B cell (primary cell): ENCODE measurements at regions not wholly inside any gene's neighbourhood (a gene's known extent, or its start where the extent isn't known, plus 50 kb on each side); places are given as distances from the start of the nearest gene placed in this dataset.

Experiments
- EZH2 ChIP-seq: IDR thresholded peaks from 2 replicates; pipeline ENCODE4 v1.6.1; 2012; ENCODE audit warnings: borderline replicate concordance, low read depth, mild to moderate bottlenecking, moderate library complexity, low read length; ENCODE audit not compliant: insufficient read depth, poor library complexity, severe bottlenecking
- TF ChIP-seq, protein P1 (sequence below): fragments of 200-600 bp; IDR thresholded peaks from one replicate; pipeline ENCODE4 v1.8.0; 2022; ENCODE audit warnings: antibody characterized with exemption, mild to moderate bottlenecking

DNA sequence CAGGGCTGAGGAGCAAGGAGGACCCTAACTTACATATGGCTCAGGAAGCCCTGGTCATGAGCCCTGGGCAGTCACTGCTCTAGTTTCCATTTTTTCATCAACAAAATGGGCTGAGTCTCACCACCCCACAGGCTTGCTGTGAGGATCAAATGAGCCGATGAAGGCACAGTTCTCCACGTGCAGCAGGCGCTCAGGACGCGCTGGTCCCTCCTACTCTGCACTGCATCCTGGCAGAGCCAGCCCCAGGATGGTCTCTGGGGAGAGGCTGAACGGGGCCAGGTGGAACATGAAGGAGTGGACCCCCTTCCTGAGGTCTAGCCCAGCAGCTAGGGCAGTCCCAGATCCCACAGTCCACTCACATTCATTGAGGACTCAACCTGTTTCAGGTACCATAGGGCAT, 349.3 kb downstream of the PTPRU start:
- TF ChIP-seq, protein P1, sequence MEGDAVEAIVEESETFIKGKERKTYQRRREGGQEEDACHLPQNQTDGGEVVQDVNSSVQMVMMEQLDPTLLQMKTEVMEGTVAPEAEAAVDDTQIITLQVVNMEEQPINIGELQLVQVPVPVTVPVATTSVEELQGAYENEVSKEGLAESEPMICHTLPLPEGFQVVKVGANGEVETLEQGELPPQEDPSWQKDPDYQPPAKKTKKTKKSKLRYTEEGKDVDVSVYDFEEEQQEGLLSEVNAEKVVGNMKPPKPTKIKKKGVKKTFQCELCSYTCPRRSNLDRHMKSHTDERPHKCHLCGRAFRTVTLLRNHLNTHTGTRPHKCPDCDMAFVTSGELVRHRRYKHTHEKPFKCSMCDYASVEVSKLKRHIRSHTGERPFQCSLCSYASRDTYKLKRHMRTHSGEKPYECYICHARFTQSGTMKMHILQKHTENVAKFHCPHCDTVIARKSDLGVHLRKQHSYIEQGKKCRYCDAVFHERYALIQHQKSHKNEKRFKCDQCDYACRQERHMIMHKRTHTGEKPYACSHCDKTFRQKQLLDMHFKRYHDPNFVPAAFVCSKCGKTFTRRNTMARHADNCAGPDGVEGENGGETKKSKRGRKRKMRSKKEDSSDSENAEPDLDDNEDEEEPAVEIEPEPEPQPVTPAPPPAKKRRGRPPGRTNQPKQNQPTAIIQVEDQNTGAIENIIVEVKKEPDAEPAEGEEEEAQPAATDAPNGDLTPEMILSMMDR: no peak
- TF ChIP-seq EZH2: no peak
